ENCODE measurements at regions not wholly inside any gene's neighbourhood (a gene's known extent, or its start where the extent isn't known, plus 50 kb on each side); places are given as distances from the start of the nearest gene placed in this dataset.
"Not testable (repeated sequence)": the region's sequence is repeated elsewhere in the genome, so short reads cannot be mapped to it uniquely, and the experiment has no call there.

GRCh38 chr4:22593933-22594332 lies 78.1 kb upstream of the ADGRA3 start:
- ChIA-PET CTCF (no interaction called here), POLR2A (no interaction called here)
- H3K27ac Mint-ChIP-seq, result no peak overlapping the region
- intact Hi-C loops (cut with micrococcal nuclease), result no loop called here
- no peaks in the 10 kb centered on the region for H3K36me3 Mint-ChIP-seq (ENCODE audit: low read depth)
- H3K4me1 Mint-ChIP-seq (ENCODE audit: low read depth), result peaks cover 3% of the 10 kb centered on the region
- H3K4me3 Mint-ChIP-seq, result no peak overlapping the region
- no peaks in the 10 kb centered on the region for H3K27me3 Mint-ChIP-seq
- ATAC-seq (no peak), DNase-seq (no peak)
- TF ChIP-seq CTCF (IDR thresholded peaks at IDR 0.05), result no peak
- no peaks in the 10 kb centered on the region for H3K9me3 Mint-ChIP-seq

- H3K9me3 Mint-ChIP-seq, result no peaks in the 10 kb centered on the region
- ATAC-seq, result no peak
These were observed 79.8 kb upstream of the ADGRA3 start for GRCh38 chr4:22595684-22596083.

GRCh38 chr4:22596409-22596808 lies 80.5 kb upstream of the ADGRA3 start:
- Mint-ChIP-seq H3K4me3 (no peak overlapping the region), H3K4me1 (ENCODE audit: low read depth) (peaks cover 3% of the 10 kb centered on the region), H3K36me3 (ENCODE audit: low read depth) (no peaks in the 10 kb centered on the region), H3K27me3 (no peaks in the 10 kb centered on the region), H3K9me3 (no peaks in the 10 kb centered on the region), H3K27ac (no peak overlapping the region)
- intact Hi-C loops (cut with micrococcal nuclease), result no loop called here
- ChIA-PET CTCF (no interaction called here), POLR2A (no interaction called here)
- ATAC-seq, result no peak
- no peak for DNase-seq
- TF ChIP-seq CTCF (IDR thresholded peaks at IDR 0.05), result no peak

More at GRCh38 chr4:22595684-22596083, 79.8 kb upstream of the ADGRA3 start:
- no peak for DNase-seq
- Mint-ChIP-seq H3K36me3 (ENCODE audit: low read depth) (no peaks in the 10 kb centered on the region), H3K27me3 (no peaks in the 10 kb centered on the region), H3K4me3 (no peak overlapping the region), H3K27ac (no peak overlapping the region), H3K4me1 (ENCODE audit: low read depth) (peaks cover 3% of the 10 kb centered on the region)
- intact Hi-C loops (cut with micrococcal nuclease), result no loop called here
- ChIA-PET CTCF (no interaction called here), POLR2A (no interaction called here)
- no peak for TF ChIP-seq CTCF (IDR thresholded peaks at IDR 0.05)

GRCh38 chr4:22597471-22597870 lies 81.6 kb upstream of the ADGRA3 start:
- Mint-ChIP-seq H3K27ac (no peak overlapping the region), H3K4me1 (ENCODE audit: low read depth) (peaks cover 3% of the 10 kb centered on the region), H3K4me3 (no peak overlapping the region), H3K9me3 (no peaks in the 10 kb centered on the region), H3K36me3 (ENCODE audit: low read depth) (no peaks in the 10 kb centered on the region), H3K27me3 (no peaks in the 10 kb centered on the region)
- DNase-seq (no peak), ATAC-seq (no peak)
- no peak for TF ChIP-seq CTCF (IDR thresholded peaks at IDR 0.05)
- POLR2A ChIA-PET, result no interaction called here
- CTCF ChIA-PET, result no interaction called here
- intact Hi-C loops (cut with micrococcal nuclease), result no loop called here

GRCh38 chr4:22598113-22599047 lies 82.5 kb upstream of the ADGRA3 start:
- CTCF ChIA-PET; H3K4me3 Mint-ChIP-seq; DNase-seq; H3K27ac Mint-ChIP-seq; H3K27me3 Mint-ChIP-seq; H3K4me1 Mint-ChIP-seq (ENCODE audit: low read depth); H3K9me3 Mint-ChIP-seq; intact Hi-C loops (cut with micrococcal nuclease); ATAC-seq; POLR2A ChIA-PET; H3K36me3 Mint-ChIP-seq (ENCODE audit: low read depth): not testable (repeated sequence)

- ATAC-seq; H3K27me3 Mint-ChIP-seq; H3K9me3 Mint-ChIP-seq; H3K36me3 Mint-ChIP-seq (ENCODE audit: low read depth); POLR2A ChIA-PET; DNase-seq; intact Hi-C loops (cut with micrococcal nuclease); CTCF ChIA-PET; H3K27ac Mint-ChIP-seq; H3K4me3 Mint-ChIP-seq; H3K4me1 Mint-ChIP-seq (ENCODE audit: low read depth): not testable (repeated sequence)
These were observed 83.5 kb upstream of the ADGRA3 start for GRCh38 chr4:22599228-22599928.

- H3K4me3 Mint-ChIP-seq; H3K4me1 Mint-ChIP-seq (ENCODE audit: low read depth); intact Hi-C loops (cut with micrococcal nuclease); DNase-seq; H3K9me3 Mint-ChIP-seq; H3K36me3 Mint-ChIP-seq (ENCODE audit: low read depth); ATAC-seq; H3K27ac Mint-ChIP-seq; POLR2A ChIA-PET; CTCF ChIA-PET; H3K27me3 Mint-ChIP-seq: not testable (repeated sequence)
These were observed 84.1 kb upstream of the ADGRA3 start for GRCh38 chr4:22599929-22600432.

- intact Hi-C loops (cut with micrococcal nuclease); CTCF ChIA-PET; H3K27ac Mint-ChIP-seq; H3K9me3 Mint-ChIP-seq; DNase-seq; H3K4me3 Mint-ChIP-seq; H3K27me3 Mint-ChIP-seq; H3K36me3 Mint-ChIP-seq (ENCODE audit: low read depth); POLR2A ChIA-PET; H3K4me1 Mint-ChIP-seq (ENCODE audit: low read depth); ATAC-seq: not testable (repeated sequence)
These were observed 85.8 kb upstream of the ADGRA3 start for GRCh38 chr4:22601638-22602037.

Data from activated CD8-positive, alpha-beta T cell treated with anti-CD3 and anti-CD28 coated beads for 36 hours (primary cell).